ENCODE measurements at regions not wholly inside any gene's neighbourhood (a gene's known extent, or its start where the extent isn't known, plus 50 kb on each side); places are given as distances from the start of the nearest gene placed in this dataset.

DNA sequence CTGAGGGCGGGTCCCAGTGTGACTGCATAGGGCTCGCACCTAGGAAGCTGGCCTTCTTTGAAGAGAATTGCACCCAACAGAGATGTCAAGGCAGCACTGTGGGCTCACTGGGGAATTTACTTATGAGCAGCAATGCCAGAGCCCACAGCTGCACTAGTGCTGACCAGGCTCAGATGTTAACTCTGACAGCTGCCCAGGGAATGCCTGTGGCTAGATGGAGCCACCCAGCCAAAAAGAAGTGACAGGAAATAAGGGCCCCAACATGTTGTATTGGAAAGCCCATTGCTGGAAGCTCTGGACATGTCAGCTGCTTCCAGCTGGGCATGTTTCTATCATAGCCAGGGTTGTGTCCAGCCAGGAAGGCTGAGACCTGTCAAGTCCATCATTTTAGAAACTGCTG lies 90.9 kb upstream of the ZNF280D start:
- TF ChIP-seq POLR2A (IDR thresholded peaks at IDR 0.05; ENCODE audit: low read depth) (no peak), POLR2AphosphoS5 (IDR thresholded peaks at IDR 0.05) (no peak), EP300 (IDR thresholded peaks at IDR 0.05) (no peak)
- TF ChIP-seq, protein P1, sequence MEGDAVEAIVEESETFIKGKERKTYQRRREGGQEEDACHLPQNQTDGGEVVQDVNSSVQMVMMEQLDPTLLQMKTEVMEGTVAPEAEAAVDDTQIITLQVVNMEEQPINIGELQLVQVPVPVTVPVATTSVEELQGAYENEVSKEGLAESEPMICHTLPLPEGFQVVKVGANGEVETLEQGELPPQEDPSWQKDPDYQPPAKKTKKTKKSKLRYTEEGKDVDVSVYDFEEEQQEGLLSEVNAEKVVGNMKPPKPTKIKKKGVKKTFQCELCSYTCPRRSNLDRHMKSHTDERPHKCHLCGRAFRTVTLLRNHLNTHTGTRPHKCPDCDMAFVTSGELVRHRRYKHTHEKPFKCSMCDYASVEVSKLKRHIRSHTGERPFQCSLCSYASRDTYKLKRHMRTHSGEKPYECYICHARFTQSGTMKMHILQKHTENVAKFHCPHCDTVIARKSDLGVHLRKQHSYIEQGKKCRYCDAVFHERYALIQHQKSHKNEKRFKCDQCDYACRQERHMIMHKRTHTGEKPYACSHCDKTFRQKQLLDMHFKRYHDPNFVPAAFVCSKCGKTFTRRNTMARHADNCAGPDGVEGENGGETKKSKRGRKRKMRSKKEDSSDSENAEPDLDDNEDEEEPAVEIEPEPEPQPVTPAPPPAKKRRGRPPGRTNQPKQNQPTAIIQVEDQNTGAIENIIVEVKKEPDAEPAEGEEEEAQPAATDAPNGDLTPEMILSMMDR (IDR thresholded peaks at IDR 0.05), result no peak

Data from esophagus muscularis mucosa (tissue), 4 donors.